HG03135 (cell line): ENCODE measurements at regions not wholly inside any gene's neighbourhood (a gene's known extent, or its start where the extent isn't known, plus 50 kb on each side); places are given as distances from the start of the nearest gene placed in this dataset.

Experiments
- ATAC-seq: cut with Tn5 transposase; IDR thresholded peaks from one replicate; pipeline ENCODE4 v1.9.1; 2021; ENCODE audit warnings: mild to moderate bottlenecking, moderate library complexity; ENCODE audit not compliant: unreplicated experiment

- no peak for ATAC-seq
Measured at GRCh38 chr13:109537584-109537983, 248.8 kb downstream of the IRS2 start.

- ATAC-seq, result no peak
Measured at GRCh38 chr13:109533350-109533749, 253.0 kb downstream of the IRS2 start.

GRCh38 chr13:109529964-109530363 is 256.4 kb downstream of the IRS2 start:
- no peak for ATAC-seq

- ATAC-seq, result no peak
Measured at GRCh38 chr13:109521719-109522118, 264.7 kb downstream of the IRS2 start.

- no peak for ATAC-seq
Measured at GRCh38 chr13:109517517-109517916, 268.9 kb downstream of the IRS2 start.

GRCh38 chr13:109516186-109516585 is 270.2 kb downstream of the IRS2 start:
- no peak for ATAC-seq

- ATAC-seq, result no peak
Measured at GRCh38 chr13:109510013-109510412, 276.4 kb downstream of the IRS2 start.

- no peak for ATAC-seq
Measured at GRCh38 chr13:109509154-109509900, 277.1 kb downstream of the IRS2 start.

- no peak for ATAC-seq
Measured at GRCh38 chr13:109500146-109500773, 286.1 kb downstream of the IRS2 start.

- ATAC-seq, result no peak
Measured at GRCh38 chr13:109497917-109498316, 288.5 kb downstream of the IRS2 start.

GRCh38 chr13:109496216-109496615 is 290.2 kb downstream of the IRS2 start:
- no peak for ATAC-seq

- no peak for ATAC-seq
Measured at GRCh38 chr13:109494925-109495369, 291.4 kb downstream of the IRS2 start.

- no peak for ATAC-seq
Measured at GRCh38 chr13:109485136-109485794, 301.1 kb downstream of the IRS2 start.

GRCh38 chr13:109483284-109483683 is 303.1 kb downstream of the IRS2 start:
- ATAC-seq, result no peak

- ATAC-seq, result no peak
Measured at GRCh38 chr13:109481040-109481439, 305.3 kb downstream of the IRS2 start.

- no peak for ATAC-seq
Measured at GRCh38 chr13:109480011-109480955, 306.1 kb downstream of the IRS2 start.

GRCh38 chr13:109479534-109479933 is 306.8 kb downstream of the IRS2 start:
- ATAC-seq, result no peak

- ATAC-seq, result no peak
Measured at GRCh38 chr13:109476001-109476400, 310.4 kb downstream of the IRS2 start.

GRCh38 chr13:109468123-109468522 is 318.3 kb downstream of the IRS2 start:
- ATAC-seq, result no peak

- no peak for ATAC-seq
Measured at GRCh38 chr13:109465148-109465547, 321.2 kb downstream of the IRS2 start.
